ENCODE measurements at regions not wholly inside any gene's neighbourhood (a gene's known extent, or its start where the extent isn't known, plus 50 kb on each side); places are given as distances from the start of the nearest gene placed in this dataset.

DNA sequence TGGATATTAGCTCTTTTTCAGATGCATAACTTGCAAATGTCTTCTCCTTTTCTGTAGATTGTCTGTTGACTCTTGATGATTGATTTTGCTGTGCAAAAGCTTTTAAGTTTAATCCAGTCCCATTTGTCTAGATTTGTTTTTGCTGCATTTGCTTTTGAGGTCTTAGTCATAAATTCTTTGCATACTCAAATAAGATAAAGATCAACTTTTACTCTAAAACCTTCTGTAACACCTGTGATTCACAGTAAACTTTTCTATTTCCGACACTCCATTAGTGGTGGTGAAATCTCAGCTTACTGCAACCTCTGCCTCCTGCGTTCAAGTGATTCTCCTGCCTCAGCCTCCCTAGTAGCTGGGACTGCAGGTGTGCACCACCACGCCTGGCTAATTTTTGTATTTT is 239.0 kb upstream of the ST8SIA4 start:
- Histone ChIP-seq H4K91ac (ENCODE audit: low read depth, low read length, poor library complexity) (no peak overlapping the region), H2AFZ (ENCODE audit: low read length) (no peak overlapping the region), H3K27ac (replicated peaks; ENCODE audit: low read length) (no peak overlapping the region), H3K14ac (ENCODE audit: low read length) (no peak overlapping the region), H3K9ac (ENCODE audit: low read depth, low read length, poor library complexity) (no peak overlapping the region), H2BK5ac (ENCODE audit: low read length) (no peak overlapping the region), H3K4ac (ENCODE audit: low read length) (no peak overlapping the region), H3K18ac (ENCODE audit: low read length) (no peak overlapping the region), H2BK120ac (ENCODE audit: low read depth, low read length) (no peak overlapping the region), H3K27me3 (ENCODE audit: control insufficient read depth in 3 of 3, insufficient read depth in 3 of 3, low read depth in 1 of 3, low read length in 3 of 3) (no peaks in the 10 kb centered on the region), H3K4me1 (ENCODE audit: control insufficient read depth in 2 of 2, insufficient read depth in 1 of 2, low read depth in 1 of 2, low read length in 2 of 2) (no peaks in the 10 kb centered on the region), H2BK12ac (ENCODE audit: low read length) (no peak overlapping the region), H3K4me2 (ENCODE audit: insufficient read depth, low read length, poor library complexity, severe bottlenecking) (no peak overlapping the region), H3K79me1 (ENCODE audit: low read depth, low read length) (no peaks in the 10 kb centered on the region), H3K9me3 (replicated peaks in 1 of 2; ENCODE audit: control insufficient read depth in 2 of 2, insufficient read depth in 1 of 2, low read depth in 1 of 2, low read length in 2 of 2) (no peaks in the 10 kb centered on the region), H2BK15ac (ENCODE audit: low read length) (no peak overlapping the region), H2AK5ac (ENCODE audit: low read depth, low read length) (no peak overlapping the region), H4K8ac (ENCODE audit: low read depth, low read length) (no peak overlapping the region), H3K36me3 (replicated peaks in 1 of 2; ENCODE audit: control insufficient read depth in 2 of 2, insufficient read depth in 2 of 2, low read length in 2 of 2) (no peaks in the 10 kb centered on the region), H3K23ac (ENCODE audit: low read depth, low read length, poor library complexity) (no peak overlapping the region), H3K4me3 (ENCODE audit: low read length in 2 of 2) (no peak overlapping the region)
- DNase-seq (ENCODE audit: low spot score), result no peak
- no CpG with 5 or more reads among the region's 3 CpGs for WGBS, 2 donors (ENCODE audit: extremely low coverage in 2 of 2, insufficient read length in 2 of 2, insufficient replicate concordance in 1 of 2)

DNA sequence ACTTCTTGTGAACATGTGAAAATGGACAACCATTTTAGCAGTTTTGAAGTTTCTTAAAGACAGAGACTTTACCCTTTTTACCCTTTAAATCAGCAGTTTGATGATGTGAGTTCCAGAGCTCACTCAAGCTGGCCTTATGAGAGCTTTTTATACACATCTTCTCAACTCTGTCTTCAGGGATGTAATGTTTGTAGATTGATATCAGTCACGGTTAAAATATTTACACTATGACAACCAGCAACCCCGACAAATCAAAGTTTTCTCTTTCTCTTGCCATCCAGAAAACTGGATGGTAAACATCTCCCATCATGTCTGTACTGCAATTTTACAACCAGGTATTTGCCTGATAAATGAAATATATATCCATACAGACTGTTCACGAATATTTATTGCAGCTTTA is 233.4 kb upstream of the ST8SIA4 start:
- H2BK120ac ChIP-seq (ENCODE audit: low read depth, low read length), result no peak overlapping the region
- no peak overlapping the region for H3K4me3 ChIP-seq (ENCODE audit: low read length in 2 of 2)
- no peak overlapping the region for H4K91ac ChIP-seq (ENCODE audit: low read depth, low read length, poor library complexity)
- no peak overlapping the region for H2AFZ ChIP-seq (ENCODE audit: low read length)
- H2BK5ac ChIP-seq (ENCODE audit: low read length), result no peak overlapping the region
- no peaks in the 10 kb centered on the region for H3K9me3 ChIP-seq (replicated peaks in 1 of 2; ENCODE audit: control insufficient read depth in 2 of 2, insufficient read depth in 1 of 2, low read depth in 1 of 2, low read length in 2 of 2)
- no peak overlapping the region for H3K27ac ChIP-seq (replicated peaks; ENCODE audit: low read length)
- H2BK15ac ChIP-seq (ENCODE audit: low read length), result no peak overlapping the region
- DNase-seq (ENCODE audit: low spot score), result no peak
- no peak overlapping the region for H3K9ac ChIP-seq (ENCODE audit: low read depth, low read length, poor library complexity)
- no peak overlapping the region for H3K18ac ChIP-seq (ENCODE audit: low read length)
- H3K14ac ChIP-seq (ENCODE audit: low read length), result no peak overlapping the region
- no peak overlapping the region for H3K4ac ChIP-seq (ENCODE audit: low read length)
- no peaks in the 10 kb centered on the region for H3K36me3 ChIP-seq (replicated peaks in 1 of 2; ENCODE audit: control insufficient read depth in 2 of 2, insufficient read depth in 2 of 2, low read length in 2 of 2)
- H2BK12ac ChIP-seq (ENCODE audit: low read length), result no peak overlapping the region
- H3K79me1 ChIP-seq (ENCODE audit: low read depth, low read length), result no peaks in the 10 kb centered on the region
- H3K23ac ChIP-seq (ENCODE audit: low read depth, low read length, poor library complexity), result no peak overlapping the region
- no peak overlapping the region for H3K4me2 ChIP-seq (ENCODE audit: insufficient read depth, low read length, poor library complexity, severe bottlenecking)
- no peaks in the 10 kb centered on the region for H3K27me3 ChIP-seq (ENCODE audit: control insufficient read depth in 3 of 3, insufficient read depth in 3 of 3, low read depth in 1 of 3, low read length in 3 of 3)
- H3K4me1 ChIP-seq (ENCODE audit: control insufficient read depth in 2 of 2, insufficient read depth in 1 of 2, low read depth in 1 of 2, low read length in 2 of 2), result no peaks in the 10 kb centered on the region
- no peak overlapping the region for H2AK5ac ChIP-seq (ENCODE audit: low read depth, low read length)
- WGBS, 2 donors (ENCODE audit: extremely low coverage in 2 of 2, insufficient read length in 2 of 2, insufficient replicate concordance in 1 of 2), result no CpG with 5 or more reads among the region's 3 CpGs
- no peak overlapping the region for H4K8ac ChIP-seq (ENCODE audit: low read depth, low read length)

DNA sequence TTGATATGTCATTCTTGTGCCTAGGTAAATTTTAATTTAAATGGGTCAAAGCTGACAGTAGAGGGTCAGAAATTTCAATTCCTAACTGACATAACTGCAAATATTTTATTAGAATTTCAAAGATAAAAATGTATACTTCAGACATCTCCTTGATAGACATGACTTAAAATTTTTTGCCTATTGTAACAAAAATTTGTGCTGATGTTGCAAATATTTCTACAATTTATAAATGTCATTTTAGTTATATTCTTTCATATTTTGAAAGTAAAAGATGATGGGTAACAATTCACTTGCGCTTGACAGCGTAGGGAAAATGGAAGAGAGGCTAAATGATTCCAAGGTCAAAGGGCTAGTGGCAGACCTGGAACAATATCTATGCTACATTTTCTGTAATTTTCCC is 220.3 kb upstream of the ST8SIA4 start:
- H2BK5ac ChIP-seq (ENCODE audit: low read length), result no peak overlapping the region
- H3K23ac ChIP-seq (ENCODE audit: low read depth, low read length, poor library complexity), result no peak overlapping the region
- no CpG with 5 or more reads among the region's 2 CpGs for WGBS, 2 donors (ENCODE audit: extremely low coverage in 2 of 2, insufficient read length in 2 of 2, insufficient replicate concordance in 1 of 2)
- H3K4me2 ChIP-seq (ENCODE audit: insufficient read depth, low read length, poor library complexity, severe bottlenecking), result no peak overlapping the region
- H3K9ac ChIP-seq (ENCODE audit: low read depth, low read length, poor library complexity), result no peak overlapping the region
- no peak overlapping the region for H3K4ac ChIP-seq (ENCODE audit: low read length)
- H3K79me1 ChIP-seq (ENCODE audit: low read depth, low read length), result no peaks in the 10 kb centered on the region
- no peak overlapping the region for H3K18ac ChIP-seq (ENCODE audit: low read length)
- H2AFZ ChIP-seq (ENCODE audit: low read length), result no peak overlapping the region
- H3K9me3 ChIP-seq (replicated peaks in 1 of 2; ENCODE audit: control insufficient read depth in 2 of 2, insufficient read depth in 1 of 2, low read depth in 1 of 2, low read length in 2 of 2), result no peaks in the 10 kb centered on the region
- H3K27me3 ChIP-seq (ENCODE audit: control insufficient read depth in 3 of 3, insufficient read depth in 3 of 3, low read depth in 1 of 3, low read length in 3 of 3), result no peaks in the 10 kb centered on the region
- H2AK5ac ChIP-seq (ENCODE audit: low read depth, low read length), result no peak overlapping the region
- no peak overlapping the region for H2BK120ac ChIP-seq (ENCODE audit: low read depth, low read length)
- H3K36me3 ChIP-seq (replicated peaks in 1 of 2; ENCODE audit: control insufficient read depth in 2 of 2, insufficient read depth in 2 of 2, low read length in 2 of 2), result no peaks in the 10 kb centered on the region
- no peak for DNase-seq (ENCODE audit: low spot score)
- no peak overlapping the region for H4K91ac ChIP-seq (ENCODE audit: low read depth, low read length, poor library complexity)
- H3K4me3 ChIP-seq (ENCODE audit: low read length in 2 of 2), result no peak overlapping the region
- H3K4me1 ChIP-seq (ENCODE audit: control insufficient read depth in 2 of 2, insufficient read depth in 1 of 2, low read depth in 1 of 2, low read length in 2 of 2), result no peaks in the 10 kb centered on the region
- no peak overlapping the region for H3K14ac ChIP-seq (ENCODE audit: low read length)
- H2BK15ac ChIP-seq (ENCODE audit: low read length), result no peak overlapping the region
- no peak overlapping the region for H2BK12ac ChIP-seq (ENCODE audit: low read length)
- H4K8ac ChIP-seq (ENCODE audit: low read depth, low read length), result no peak overlapping the region
- no peak overlapping the region for H3K27ac ChIP-seq (replicated peaks; ENCODE audit: low read length)

DNA sequence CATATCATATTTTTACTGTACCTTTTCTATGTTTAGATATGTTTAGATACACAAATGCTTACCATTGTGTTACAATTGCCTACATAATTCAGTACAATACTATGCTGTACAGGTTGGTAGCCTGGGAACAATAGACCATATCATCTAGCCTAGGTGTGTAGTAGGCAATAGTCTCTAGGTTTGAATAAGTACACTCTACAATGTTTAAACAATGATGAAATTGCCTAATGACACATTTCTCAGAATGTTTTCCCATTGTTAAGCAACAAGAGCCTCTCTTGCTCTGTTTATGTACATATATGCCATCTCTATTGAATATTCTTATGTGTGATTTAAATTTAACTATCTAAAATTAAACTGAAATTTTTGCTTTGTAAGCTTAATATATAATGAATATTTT is 209.6 kb upstream of the ST8SIA4 start:
- H2BK15ac ChIP-seq (ENCODE audit: low read length), result no peak overlapping the region
- no peak overlapping the region for H3K4me2 ChIP-seq (ENCODE audit: insufficient read depth, low read length, poor library complexity, severe bottlenecking)
- no peaks in the 10 kb centered on the region for H3K79me1 ChIP-seq (ENCODE audit: low read depth, low read length)
- H3K14ac ChIP-seq (ENCODE audit: low read length), result no peak overlapping the region
- H2AFZ ChIP-seq (ENCODE audit: low read length), result no peak overlapping the region
- no peak overlapping the region for H3K23ac ChIP-seq (ENCODE audit: low read depth, low read length, poor library complexity)
- H3K36me3 ChIP-seq (replicated peaks in 1 of 2; ENCODE audit: control insufficient read depth in 2 of 2, insufficient read depth in 2 of 2, low read length in 2 of 2), result no peaks in the 10 kb centered on the region
- H3K4me1 ChIP-seq (ENCODE audit: control insufficient read depth in 2 of 2, insufficient read depth in 1 of 2, low read depth in 1 of 2, low read length in 2 of 2), result no peaks in the 10 kb centered on the region
- no peak overlapping the region for H2AK5ac ChIP-seq (ENCODE audit: low read depth, low read length)
- H3K18ac ChIP-seq (ENCODE audit: low read length), result no peak overlapping the region
- H2BK12ac ChIP-seq (ENCODE audit: low read length), result no peak overlapping the region
- no peak overlapping the region for H4K8ac ChIP-seq (ENCODE audit: low read depth, low read length)
- DNase-seq (ENCODE audit: low spot score), result no peak
- no peak overlapping the region for H3K9ac ChIP-seq (ENCODE audit: low read depth, low read length, poor library complexity)
- no peak overlapping the region for H3K27ac ChIP-seq (replicated peaks; ENCODE audit: low read length)
- no peaks in the 10 kb centered on the region for H3K9me3 ChIP-seq (replicated peaks in 1 of 2; ENCODE audit: control insufficient read depth in 2 of 2, insufficient read depth in 1 of 2, low read depth in 1 of 2, low read length in 2 of 2)
- no peak overlapping the region for H2BK120ac ChIP-seq (ENCODE audit: low read depth, low read length)
- H2BK5ac ChIP-seq (ENCODE audit: low read length), result no peak overlapping the region
- H4K91ac ChIP-seq (ENCODE audit: low read depth, low read length, poor library complexity), result no peak overlapping the region
- H3K4me3 ChIP-seq (ENCODE audit: low read length in 2 of 2), result no peak overlapping the region
- no peaks in the 10 kb centered on the region for H3K27me3 ChIP-seq (ENCODE audit: control insufficient read depth in 3 of 3, insufficient read depth in 3 of 3, low read depth in 1 of 3, low read length in 3 of 3)
- H3K4ac ChIP-seq (ENCODE audit: low read length), result no peak overlapping the region
